HL-60 (cell line): ENCODE measurements at regions not wholly inside any gene's neighbourhood (a gene's known extent, or its start where the extent isn't known, plus 50 kb on each side); places are given as distances from the start of the nearest gene placed in this dataset.

Experiments used
- DNase-seq, 2 experiments: peaks; one replicate each; pipeline ENCODE4 v3.0.0-alpha.2; 2010 to 2020; ENCODE audit warnings: low read depth in 1 of 2, low spot score in 1 of 2
- H3K27ac ChIP-seq: fragments of 250-450 bp; sonication (Bioruptor Pico); replicated peaks from 2 replicates; pipeline ENCODE4 v1.5.1; 2020; ENCODE audit warnings: mild to moderate bottlenecking, moderate library complexity
- H3K27me3 ChIP-seq: fragments of 250-450 bp; sonication (Bioruptor Pico); 2 replicates; pipeline ENCODE4 v1.5.1; 2021; ENCODE audit warnings: mild to moderate bottlenecking, moderate library complexity; ENCODE audit not compliant: insufficient read depth, poor library complexity, severe bottlenecking
- H3K4me3 ChIP-seq: replicated peaks from 2 replicates; pipeline ENCODE4 v1.5.1; 2011; ENCODE audit warnings: mild to moderate bottlenecking, control low read depth, low read length; ENCODE audit not compliant: insufficient read depth
- GABPA ChIP-seq: IDR thresholded peaks from 2 replicates; pipeline ENCODE4 v1.6.1; 2012; ENCODE audit warnings: low read depth
- POLR2AphosphoS5 ChIP-seq: IDR thresholded peaks from 2 replicates; pipeline ENCODE4 v1.6.1; 2012; ENCODE audit warnings: low read depth
- SPI1 ChIP-seq: IDR thresholded peaks from 2 replicates; pipeline ENCODE4 v1.6.1; 2012; ENCODE audit warnings: low read depth, mild to moderate bottlenecking, borderline replicate concordance
- TF ChIP-seq, protein P1 (sequence below): IDR thresholded peaks from one replicate; pipeline ENCODE4 v1.5.1; 2011; ENCODE audit warnings: low read length, control low read depth, inconsistent platforms; ENCODE audit not compliant: insufficient read depth
- TF ChIP-seq, protein P2 (sequence below): IDR thresholded peaks from 2 replicates; pipeline ENCODE4 v1.6.1; 2012; ENCODE audit warnings: low read depth; ENCODE audit not compliant: insufficient replicate concordance

DNA sequence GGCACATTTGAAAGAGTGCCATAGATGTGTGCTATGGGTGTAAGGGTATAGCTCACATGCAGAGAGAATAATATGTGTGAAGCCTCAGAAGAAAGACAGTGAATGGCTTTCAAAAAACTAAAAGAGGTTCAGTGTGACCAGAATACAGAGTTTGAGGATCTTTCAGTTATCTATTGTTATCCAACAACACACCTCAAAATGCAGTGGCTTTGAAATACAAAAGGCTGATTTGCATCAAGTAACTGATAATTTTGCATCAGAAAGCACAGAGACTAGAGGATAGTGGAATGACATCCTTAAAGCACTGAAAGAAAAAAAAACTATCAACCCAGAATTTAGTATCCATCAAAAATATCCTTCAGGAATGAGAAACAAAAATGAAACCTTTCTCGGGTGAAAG, 131.6 kb upstream of the IGF1 start:
- H3K27me3 ChIP-seq, result no peaks in the 10 kb centered on the region
- no peak overlapping the region for H3K27ac ChIP-seq
- TF ChIP-seq POLR2AphosphoS5 (no peak), SPI1 (no peak), GABPA (no peak)
- TF ChIP-seq, protein P1, sequence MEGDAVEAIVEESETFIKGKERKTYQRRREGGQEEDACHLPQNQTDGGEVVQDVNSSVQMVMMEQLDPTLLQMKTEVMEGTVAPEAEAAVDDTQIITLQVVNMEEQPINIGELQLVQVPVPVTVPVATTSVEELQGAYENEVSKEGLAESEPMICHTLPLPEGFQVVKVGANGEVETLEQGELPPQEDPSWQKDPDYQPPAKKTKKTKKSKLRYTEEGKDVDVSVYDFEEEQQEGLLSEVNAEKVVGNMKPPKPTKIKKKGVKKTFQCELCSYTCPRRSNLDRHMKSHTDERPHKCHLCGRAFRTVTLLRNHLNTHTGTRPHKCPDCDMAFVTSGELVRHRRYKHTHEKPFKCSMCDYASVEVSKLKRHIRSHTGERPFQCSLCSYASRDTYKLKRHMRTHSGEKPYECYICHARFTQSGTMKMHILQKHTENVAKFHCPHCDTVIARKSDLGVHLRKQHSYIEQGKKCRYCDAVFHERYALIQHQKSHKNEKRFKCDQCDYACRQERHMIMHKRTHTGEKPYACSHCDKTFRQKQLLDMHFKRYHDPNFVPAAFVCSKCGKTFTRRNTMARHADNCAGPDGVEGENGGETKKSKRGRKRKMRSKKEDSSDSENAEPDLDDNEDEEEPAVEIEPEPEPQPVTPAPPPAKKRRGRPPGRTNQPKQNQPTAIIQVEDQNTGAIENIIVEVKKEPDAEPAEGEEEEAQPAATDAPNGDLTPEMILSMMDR, result no peak
- TF ChIP-seq, protein P2, sequence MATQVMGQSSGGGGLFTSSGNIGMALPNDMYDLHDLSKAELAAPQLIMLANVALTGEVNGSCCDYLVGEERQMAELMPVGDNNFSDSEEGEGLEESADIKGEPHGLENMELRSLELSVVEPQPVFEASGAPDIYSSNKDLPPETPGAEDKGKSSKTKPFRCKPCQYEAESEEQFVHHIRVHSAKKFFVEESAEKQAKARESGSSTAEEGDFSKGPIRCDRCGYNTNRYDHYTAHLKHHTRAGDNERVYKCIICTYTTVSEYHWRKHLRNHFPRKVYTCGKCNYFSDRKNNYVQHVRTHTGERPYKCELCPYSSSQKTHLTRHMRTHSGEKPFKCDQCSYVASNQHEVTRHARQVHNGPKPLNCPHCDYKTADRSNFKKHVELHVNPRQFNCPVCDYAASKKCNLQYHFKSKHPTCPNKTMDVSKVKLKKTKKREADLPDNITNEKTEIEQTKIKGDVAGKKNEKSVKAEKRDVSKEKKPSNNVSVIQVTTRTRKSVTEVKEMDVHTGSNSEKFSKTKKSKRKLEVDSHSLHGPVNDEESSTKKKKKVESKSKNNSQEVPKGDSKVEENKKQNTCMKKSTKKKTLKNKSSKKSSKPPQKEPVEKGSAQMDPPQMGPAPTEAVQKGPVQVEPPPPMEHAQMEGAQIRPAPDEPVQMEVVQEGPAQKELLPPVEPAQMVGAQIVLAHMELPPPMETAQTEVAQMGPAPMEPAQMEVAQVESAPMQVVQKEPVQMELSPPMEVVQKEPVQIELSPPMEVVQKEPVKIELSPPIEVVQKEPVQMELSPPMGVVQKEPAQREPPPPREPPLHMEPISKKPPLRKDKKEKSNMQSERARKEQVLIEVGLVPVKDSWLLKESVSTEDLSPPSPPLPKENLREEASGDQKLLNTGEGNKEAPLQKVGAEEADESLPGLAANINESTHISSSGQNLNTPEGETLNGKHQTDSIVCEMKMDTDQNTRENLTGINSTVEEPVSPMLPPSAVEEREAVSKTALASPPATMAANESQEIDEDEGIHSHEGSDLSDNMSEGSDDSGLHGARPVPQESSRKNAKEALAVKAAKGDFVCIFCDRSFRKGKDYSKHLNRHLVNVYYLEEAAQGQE, result no peak
- H3K4me3 ChIP-seq, result no peak overlapping the region
- DNase-seq, result no peak

DNA sequence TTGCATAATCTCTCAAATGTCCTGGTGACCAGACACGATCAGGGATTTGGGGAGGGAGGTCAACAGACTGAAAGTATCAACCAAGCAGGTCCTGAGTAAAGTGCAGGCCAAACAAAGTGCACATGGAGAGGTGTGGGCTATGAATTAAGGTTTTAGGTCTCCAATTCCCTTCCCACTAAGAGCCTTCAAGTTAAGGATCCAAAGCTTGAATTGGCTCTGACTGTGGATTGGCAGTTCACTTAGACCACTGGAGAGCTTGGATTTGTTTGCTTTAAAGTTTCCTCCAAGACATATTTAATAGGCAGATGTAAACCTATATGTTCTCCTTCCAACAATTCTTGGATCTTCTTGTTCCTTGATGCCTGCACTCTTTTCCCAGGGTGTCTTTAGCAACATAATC, 129.6 kb upstream of the IGF1 start:
- H3K27ac ChIP-seq, result no peak overlapping the region
- no peak for TF ChIP-seq SPI1
- TF ChIP-seq, protein P2, result no peak
- TF ChIP-seq GABPA, result no peak
- TF ChIP-seq POLR2AphosphoS5, result no peak
- TF ChIP-seq, protein P1, result no peak
- no peak overlapping the region for H3K4me3 ChIP-seq
- DNase-seq, result no peak
- no peaks in the 10 kb centered on the region for H3K27me3 ChIP-seq

DNA sequence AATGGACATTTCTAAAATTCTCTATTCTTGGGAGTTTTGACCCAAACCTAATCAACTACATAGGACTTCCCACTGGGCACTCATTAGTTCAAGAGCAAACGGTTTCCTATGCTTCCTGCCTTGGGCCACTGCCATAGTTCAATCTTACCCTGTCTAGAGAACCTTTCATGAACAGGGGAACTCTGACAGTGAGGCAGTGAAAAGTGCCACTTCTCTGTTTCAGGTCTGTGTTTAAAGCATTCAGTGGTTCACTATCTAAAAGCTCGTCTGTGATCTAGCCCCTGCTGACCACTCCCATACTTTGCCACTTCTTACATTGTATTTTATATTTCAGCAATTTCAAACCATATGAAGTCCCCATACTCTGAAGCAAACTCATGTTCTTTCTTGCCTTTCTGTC, 122.7 kb upstream of the IGF1 start:
- DNase-seq, result no peak
- H3K27ac ChIP-seq, result no peak overlapping the region
- no peaks in the 10 kb centered on the region for H3K27me3 ChIP-seq
- no peak for TF ChIP-seq SPI1
- no peak for TF ChIP-seq GABPA
- TF ChIP-seq, protein P1, result no peak
- no peak for TF ChIP-seq POLR2AphosphoS5
- TF ChIP-seq, protein P2, result no peak
- no peak overlapping the region for H3K4me3 ChIP-seq
